HepG2 (cell line): ENCODE measurements at regions not wholly inside any gene's neighbourhood (a gene's known extent, or its start where the extent isn't known, plus 50 kb on each side); places are given as distances from the start of the nearest gene placed in this dataset.

Experiments
- GTF2F1 ChIP-seq: fragments of 150-350 bp; IDR thresholded peaks from 2 replicates; pipeline ENCODE4 v1.6.1; 2014; ENCODE audit warnings: low read length
- NFRKB ChIP-seq: fragments of 450-650 bp; IDR thresholded peaks from 2 replicates; pipeline ENCODE4 v1.6.1; 2017
- PTBP1 ChIP-seq: fragments of 200-400 bp; formaldehyde crosslinking; IDR thresholded peaks from 2 replicates; pipeline ENCODE4 v1.6.1; 2018; ENCODE audit warnings: low read length, low read depth; ENCODE audit not compliant: poor library complexity, severe bottlenecking
- SRSF4 ChIP-seq: fragments of 200-400 bp; formaldehyde crosslinking; IDR thresholded peaks from one replicate; pipeline ENCODE4 v1.6.1; 2018; ENCODE audit warnings: mild to moderate bottlenecking, low read depth, low read length, moderate library complexity; ENCODE audit not compliant: poor library complexity, severe bottlenecking
- YEATS4 ChIP-seq: sonication (generic); formaldehyde crosslinking; IDR thresholded peaks from 2 replicates; pipeline ENCODE4 v1.4.0; 2020; ENCODE audit warnings: missing genetic modification reagents, borderline replicate concordance
- YY1 ChIP-seq: IDR thresholded peaks from 2 replicates; pipeline ENCODE4 v1.6.1; 2011; ENCODE audit warnings: low read length, low read depth, moderate library complexity, mild to moderate bottlenecking; ENCODE audit not compliant: insufficient read depth, insufficient replicate concordance
- ZBTB7B ChIP-seq: sonication (generic); formaldehyde crosslinking; IDR thresholded peaks from 2 replicates; pipeline ENCODE4 v1.4.0; 2020; ENCODE audit warnings: missing genetic modification reagents
- ZFP36L2 ChIP-seq: sonication (generic); formaldehyde crosslinking; IDR thresholded peaks from 2 replicates; pipeline ENCODE4 v1.4.0; 2020; ENCODE audit warnings: missing genetic modification reagents
- ZNF616 ChIP-seq: sonication (generic); formaldehyde crosslinking; IDR thresholded peaks from 2 replicates; pipeline ENCODE4 v1.5.0; 2020; ENCODE audit warnings: low read depth, mild to moderate bottlenecking, missing genetic modification reagents
- ZNF652 ChIP-seq: IDR thresholded peaks from 2 replicates; pipeline ENCODE4 v1.6.1; 2016; ENCODE audit warnings: low read depth, borderline replicate concordance
- TF ChIP-seq, protein P1 (sequence below): IDR thresholded peaks from 2 replicates; pipeline ENCODE4 v1.6.1; 2016
- TF ChIP-seq, protein P2 (sequence below): sonication (generic); formaldehyde crosslinking; IDR thresholded peaks from 2 replicates; pipeline ENCODE4 v1.5.0; 2020; ENCODE audit warnings: mild to moderate bottlenecking, missing genetic modification reagents, moderate library complexity
- TF ChIP-seq, protein P3 (sequence below): IDR thresholded peaks from 2 replicates; pipeline ENCODE4 v1.6.1; 2012; ENCODE audit warnings: low read length, improper control_type of control experiment

DNA sequence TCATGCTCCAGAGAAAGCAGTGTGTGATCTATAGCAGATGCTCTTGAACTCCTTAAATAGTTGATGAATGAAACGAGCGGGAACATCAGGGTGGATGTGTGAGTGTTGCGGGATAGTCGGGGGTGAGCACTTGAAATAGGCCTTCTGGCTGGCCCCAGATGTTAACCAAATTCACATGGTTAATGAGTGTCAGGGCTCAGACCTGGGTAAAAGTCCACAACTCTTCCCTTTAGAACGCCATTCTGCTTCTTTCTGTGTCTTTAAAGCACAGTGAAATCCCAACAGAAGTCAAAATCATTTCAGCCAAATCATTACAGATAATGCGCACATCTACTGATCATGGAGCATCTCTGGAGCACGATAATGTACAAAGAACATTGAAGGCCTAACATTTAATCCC lies 249.4 kb upstream of the BOD1L1 start:
- TF ChIP-seq ZFP36L2 (CRISPR knock-in tag) (no peak), SRSF4 (no peak), ZBTB7B (no peak), YY1 (no peak), PTBP1 (no peak), GTF2F1 (no peak), ZNF616 (CRISPR knock-in tag) (no peak), NFRKB (no peak), YEATS4 (no peak), ZNF652 (CRISPR knock-in tag) (no peak)
- TF ChIP-seq, protein P1, sequence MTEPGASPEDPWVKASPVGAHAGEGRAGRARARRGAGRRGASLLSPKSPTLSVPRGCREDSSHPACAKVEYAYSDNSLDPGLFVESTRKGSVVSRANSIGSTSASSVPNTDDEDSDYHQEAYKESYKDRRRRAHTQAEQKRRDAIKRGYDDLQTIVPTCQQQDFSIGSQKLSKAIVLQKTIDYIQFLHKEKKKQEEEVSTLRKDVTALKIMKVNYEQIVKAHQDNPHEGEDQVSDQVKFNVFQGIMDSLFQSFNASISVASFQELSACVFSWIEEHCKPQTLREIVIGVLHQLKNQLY (CRISPR knock-in tag), result no peak
- TF ChIP-seq, protein P2, sequence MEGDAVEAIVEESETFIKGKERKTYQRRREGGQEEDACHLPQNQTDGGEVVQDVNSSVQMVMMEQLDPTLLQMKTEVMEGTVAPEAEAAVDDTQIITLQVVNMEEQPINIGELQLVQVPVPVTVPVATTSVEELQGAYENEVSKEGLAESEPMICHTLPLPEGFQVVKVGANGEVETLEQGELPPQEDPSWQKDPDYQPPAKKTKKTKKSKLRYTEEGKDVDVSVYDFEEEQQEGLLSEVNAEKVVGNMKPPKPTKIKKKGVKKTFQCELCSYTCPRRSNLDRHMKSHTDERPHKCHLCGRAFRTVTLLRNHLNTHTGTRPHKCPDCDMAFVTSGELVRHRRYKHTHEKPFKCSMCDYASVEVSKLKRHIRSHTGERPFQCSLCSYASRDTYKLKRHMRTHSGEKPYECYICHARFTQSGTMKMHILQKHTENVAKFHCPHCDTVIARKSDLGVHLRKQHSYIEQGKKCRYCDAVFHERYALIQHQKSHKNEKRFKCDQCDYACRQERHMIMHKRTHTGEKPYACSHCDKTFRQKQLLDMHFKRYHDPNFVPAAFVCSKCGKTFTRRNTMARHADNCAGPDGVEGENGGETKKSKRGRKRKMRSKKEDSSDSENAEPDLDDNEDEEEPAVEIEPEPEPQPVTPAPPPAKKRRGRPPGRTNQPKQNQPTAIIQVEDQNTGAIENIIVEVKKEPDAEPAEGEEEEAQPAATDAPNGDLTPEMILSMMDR, result no peak
- TF ChIP-seq, protein P3, sequence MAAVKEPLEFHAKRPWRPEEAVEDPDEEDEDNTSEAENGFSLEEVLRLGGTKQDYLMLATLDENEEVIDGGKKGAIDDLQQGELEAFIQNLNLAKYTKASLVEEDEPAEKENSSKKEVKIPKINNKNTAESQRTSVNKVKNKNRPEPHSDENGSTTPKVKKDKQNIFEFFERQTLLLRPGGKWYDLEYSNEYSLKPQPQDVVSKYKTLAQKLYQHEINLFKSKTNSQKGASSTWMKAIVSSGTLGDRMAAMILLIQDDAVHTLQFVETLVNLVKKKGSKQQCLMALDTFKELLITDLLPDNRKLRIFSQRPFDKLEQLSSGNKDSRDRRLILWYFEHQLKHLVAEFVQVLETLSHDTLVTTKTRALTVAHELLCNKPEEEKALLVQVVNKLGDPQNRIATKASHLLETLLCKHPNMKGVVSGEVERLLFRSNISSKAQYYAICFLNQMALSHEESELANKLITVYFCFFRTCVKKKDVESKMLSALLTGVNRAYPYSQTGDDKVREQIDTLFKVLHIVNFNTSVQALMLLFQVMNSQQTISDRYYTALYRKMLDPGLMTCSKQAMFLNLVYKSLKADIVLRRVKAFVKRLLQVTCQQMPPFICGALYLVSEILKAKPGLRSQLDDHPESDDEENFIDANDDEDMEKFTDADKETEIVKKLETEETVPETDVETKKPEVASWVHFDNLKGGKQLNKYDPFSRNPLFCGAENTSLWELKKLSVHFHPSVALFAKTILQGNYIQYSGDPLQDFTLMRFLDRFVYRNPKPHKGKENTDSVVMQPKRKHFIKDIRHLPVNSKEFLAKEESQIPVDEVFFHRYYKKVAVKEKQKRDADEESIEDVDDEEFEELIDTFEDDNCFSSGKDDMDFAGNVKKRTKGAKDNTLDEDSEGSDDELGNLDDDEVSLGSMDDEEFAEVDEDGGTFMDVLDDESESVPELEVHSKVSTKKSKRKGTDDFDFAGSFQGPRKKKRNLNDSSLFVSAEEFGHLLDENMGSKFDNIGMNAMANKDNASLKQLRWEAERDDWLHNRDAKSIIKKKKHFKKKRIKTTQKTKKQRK, result no peak
